Right atrium auricular region (tissue), 2 donors: ENCODE measurements at regions not wholly inside any gene's neighbourhood (a gene's known extent, or its start where the extent isn't known, plus 50 kb on each side); places are given as distances from the start of the nearest gene placed in this dataset.

Source experiments
- DNase-seq: peaks from one replicate; pipeline ENCODE4 v3.0.0-alpha.2; 2019; ENCODE audit warnings: low spot score
- H3K27ac ChIP-seq, 2 donors: fragments of 200-600 bp; sonication (generic); 1 replicate in 1 of 2; 2 replicates in 1 of 2; pipeline ENCODE4 v1.5.1; 2016 to 2019
- H3K27me3 ChIP-seq, 2 donors: fragments of 200-600 bp; sonication (generic); one replicate each; pipeline versions ENCODE4 v1.5.1 to v1.6.0; 2017 to 2019
- H3K36me3 ChIP-seq: fragments of 200-600 bp; sonication (generic); one replicate; pipeline ENCODE4 v1.5.1; 2016
- H3K4me1 ChIP-seq, 2 donors: fragments of 200-600 bp; sonication (generic); one replicate each; pipeline versions ENCODE4 v1.5.1 to v1.6.0; 2017 to 2019
- H3K4me3 ChIP-seq, 2 donors: fragments of 200-600 bp; sonication (generic); 1 replicate in 1 of 2; 2 replicates in 1 of 2; pipeline ENCODE4 v1.5.1; 2017 to 2019; ENCODE audit warnings: mild to moderate bottlenecking in 1 of 2, moderate library complexity in 1 of 2
- H3K9me3 ChIP-seq, 2 donors: fragments of 200-600 bp; sonication (generic); one replicate each; pipeline ENCODE4 v1.5.1; 2019
- TF ChIP-seq, protein P1 (sequence below), 2 donors: fragments of 200-600 bp; sonication (generic); IDR thresholded peaks; one replicate each; pipeline ENCODE4 v1.5.1; 2019; ENCODE audit warnings: antibody characterized with exemption in 2 of 2

DNA sequence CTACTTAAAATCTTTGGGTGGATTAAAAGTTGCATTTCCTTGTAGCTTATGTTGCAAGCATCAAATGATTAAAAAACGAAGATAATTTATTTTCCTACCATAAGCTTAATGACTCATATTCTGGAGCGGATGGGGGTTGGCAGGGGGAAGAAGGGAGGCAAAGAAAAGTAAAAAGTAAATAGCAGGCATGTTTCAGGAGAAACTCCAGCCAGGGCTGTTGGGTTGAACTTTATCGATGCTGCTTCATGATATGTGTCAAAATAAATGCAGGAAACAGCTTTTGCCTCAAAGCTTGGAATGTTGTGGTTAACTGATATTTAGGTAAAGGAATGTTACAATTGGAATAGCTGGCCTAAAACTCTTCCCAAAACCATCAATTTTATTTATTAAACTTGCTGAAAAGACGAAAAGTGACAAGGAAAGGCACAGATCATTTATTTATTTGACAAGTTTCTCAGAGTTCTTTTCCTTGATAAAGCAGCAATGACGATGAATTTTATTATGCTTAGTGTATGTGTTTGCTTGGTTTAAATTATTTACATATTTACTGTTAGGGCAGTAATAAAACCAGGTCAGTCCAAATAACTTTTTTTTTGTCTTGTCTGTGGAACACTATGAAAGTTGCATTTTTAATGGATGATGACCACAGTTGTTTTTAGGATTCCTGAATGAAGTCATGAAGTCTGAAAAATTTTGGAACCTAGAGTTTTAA, 177.9 kb downstream of the PCSK1 start:
- Histone ChIP-seq H3K4me1 (peaks cover 0 to 19% of the 10 kb centered on the region in 2 donors), H3K4me3 (no peak overlapping the region), H3K27ac (peak overlapping the region; percentile 31 to 54), H3K9me3 (no peaks in the 10 kb centered on the region), H3K27me3 (no peaks in the 10 kb centered on the region), H3K36me3 (no peaks in the 10 kb centered on the region)
- TF ChIP-seq, protein P1, sequence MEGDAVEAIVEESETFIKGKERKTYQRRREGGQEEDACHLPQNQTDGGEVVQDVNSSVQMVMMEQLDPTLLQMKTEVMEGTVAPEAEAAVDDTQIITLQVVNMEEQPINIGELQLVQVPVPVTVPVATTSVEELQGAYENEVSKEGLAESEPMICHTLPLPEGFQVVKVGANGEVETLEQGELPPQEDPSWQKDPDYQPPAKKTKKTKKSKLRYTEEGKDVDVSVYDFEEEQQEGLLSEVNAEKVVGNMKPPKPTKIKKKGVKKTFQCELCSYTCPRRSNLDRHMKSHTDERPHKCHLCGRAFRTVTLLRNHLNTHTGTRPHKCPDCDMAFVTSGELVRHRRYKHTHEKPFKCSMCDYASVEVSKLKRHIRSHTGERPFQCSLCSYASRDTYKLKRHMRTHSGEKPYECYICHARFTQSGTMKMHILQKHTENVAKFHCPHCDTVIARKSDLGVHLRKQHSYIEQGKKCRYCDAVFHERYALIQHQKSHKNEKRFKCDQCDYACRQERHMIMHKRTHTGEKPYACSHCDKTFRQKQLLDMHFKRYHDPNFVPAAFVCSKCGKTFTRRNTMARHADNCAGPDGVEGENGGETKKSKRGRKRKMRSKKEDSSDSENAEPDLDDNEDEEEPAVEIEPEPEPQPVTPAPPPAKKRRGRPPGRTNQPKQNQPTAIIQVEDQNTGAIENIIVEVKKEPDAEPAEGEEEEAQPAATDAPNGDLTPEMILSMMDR (IDR thresholded peaks at IDR 0.05): no peak
- no peak for DNase-seq

DNA sequence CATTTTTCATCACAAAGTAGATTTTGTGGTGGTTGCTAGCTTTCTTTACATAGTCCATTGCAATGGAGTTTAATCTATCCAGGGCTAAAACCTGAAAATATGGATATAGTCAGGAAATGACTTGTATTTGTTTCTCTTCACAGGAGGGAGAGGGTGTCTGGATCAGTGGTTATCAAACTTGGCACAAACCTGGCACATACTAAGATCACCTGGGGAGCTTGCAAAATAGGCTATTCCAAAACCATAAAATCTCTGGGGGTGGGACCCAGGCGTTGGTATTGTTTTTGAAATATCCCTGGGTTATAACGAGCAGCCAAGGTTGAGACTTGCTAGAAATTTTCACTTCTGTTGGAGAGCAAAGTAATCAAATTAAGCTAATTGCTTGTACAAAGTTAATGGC, 179.9 kb downstream of the PCSK1 start:
- H3K4me1 ChIP-seq: peaks cover 0 to 5% of the 10 kb centered on the region in 2 donors
- H3K4me3 ChIP-seq: no peak overlapping the region
- H3K9me3 ChIP-seq: no peaks in the 10 kb centered on the region
- no peaks in the 10 kb centered on the region for H3K36me3 ChIP-seq
- H3K27ac ChIP-seq: no peak overlapping the region
- no peaks in the 10 kb centered on the region for H3K27me3 ChIP-seq
- no peak for DNase-seq
- TF ChIP-seq, protein P1 (IDR thresholded peaks at IDR 0.05): no peak

DNA sequence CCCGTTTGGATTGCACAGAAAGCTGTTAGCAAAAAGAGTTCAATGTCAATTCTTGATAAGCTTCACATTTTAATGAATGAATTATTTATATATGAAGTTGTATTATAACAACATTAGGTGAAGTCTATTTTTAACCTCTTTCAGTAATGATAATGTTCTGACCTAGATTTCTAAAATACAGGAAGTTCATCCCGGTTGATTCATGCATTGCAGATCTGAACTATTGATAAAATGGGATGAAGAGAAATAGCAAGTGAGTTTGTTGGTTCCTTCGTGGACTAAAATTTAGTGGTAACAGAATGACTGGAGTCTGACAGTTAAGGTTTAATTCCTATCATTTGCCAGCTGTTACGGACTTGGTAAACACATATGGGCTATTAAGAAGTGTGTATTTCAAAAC, 180.5 kb downstream of the PCSK1 start:
- TF ChIP-seq, protein P1 (IDR thresholded peaks at IDR 0.05): no peak
- H3K9me3 ChIP-seq: no peaks in the 10 kb centered on the region
- no peak for DNase-seq
- no peak overlapping the region for H3K4me3 ChIP-seq
- peaks cover 0 to 10% of the 10 kb centered on the region in 2 donors for H3K4me1 ChIP-seq
- no peaks in the 10 kb centered on the region for H3K36me3 ChIP-seq
- no peak overlapping the region for H3K27ac ChIP-seq
- no peaks in the 10 kb centered on the region for H3K27me3 ChIP-seq

DNA sequence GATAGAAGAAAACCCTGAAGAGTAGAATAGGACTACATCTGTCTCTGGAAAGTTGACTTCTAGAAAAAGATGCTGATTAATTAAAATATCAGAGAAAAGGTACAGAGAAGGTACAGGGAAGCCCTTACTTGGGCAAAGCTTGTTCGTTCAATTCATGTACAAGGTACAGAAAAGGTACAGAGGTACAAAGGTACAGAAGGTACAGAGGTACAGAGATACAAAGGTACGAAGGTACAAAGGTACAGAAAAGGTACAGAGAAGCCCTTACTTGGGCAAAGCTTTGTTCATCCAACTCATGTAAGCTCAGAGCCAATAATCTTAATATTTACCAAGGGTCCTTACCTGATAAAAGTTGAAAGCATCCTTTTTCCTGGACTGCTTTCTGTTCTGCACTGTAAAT, 182.3 kb downstream of the PCSK1 start:
- H3K4me1 ChIP-seq: peaks cover 0 to 25% of the 10 kb centered on the region in 2 donors

DNA sequence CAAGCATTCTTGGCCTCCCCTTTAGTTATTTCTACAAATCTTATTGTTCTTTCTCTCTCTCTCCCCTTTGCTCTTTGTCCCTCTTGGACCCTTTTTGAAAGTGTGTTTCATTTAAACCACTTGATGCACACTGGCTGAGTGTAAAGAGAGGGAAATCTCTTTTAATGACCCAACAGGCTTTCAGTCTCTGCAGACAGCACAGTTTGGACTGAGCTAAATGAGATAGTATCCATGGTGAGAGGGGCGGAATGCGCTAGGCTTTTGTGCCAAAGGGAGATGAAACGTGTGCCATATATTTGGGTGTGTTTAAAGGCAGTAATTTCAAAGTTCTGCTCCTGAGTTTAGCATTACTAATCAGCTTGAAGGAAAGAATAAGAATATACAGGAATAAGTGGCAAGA, 184.9 kb downstream of the PCSK1 start:
- Histone ChIP-seq H3K27ac (peak overlapping the region; percentile 66 to 86), H3K36me3 (no peaks in the 10 kb centered on the region), H3K27me3 (no peaks in the 10 kb centered on the region), H3K4me1 (peaks cover 0 to 32% of the 10 kb centered on the region in 2 donors), H3K4me3 (no peak overlapping the region), H3K9me3 (no peaks in the 10 kb centered on the region)
- TF ChIP-seq, protein P1 (IDR thresholded peaks at IDR 0.05): no peak
- no peak for DNase-seq

More for the DNA sequence above, 182.3 kb downstream of the PCSK1 start:
- H3K27ac ChIP-seq: no peak overlapping the region
- DNase-seq: no peak
- no peak overlapping the region for H3K4me3 ChIP-seq
- H3K27me3 ChIP-seq: no peaks in the 10 kb centered on the region
- TF ChIP-seq, protein P1 (IDR thresholded peaks at IDR 0.05): no peak
- no peaks in the 10 kb centered on the region for H3K36me3 ChIP-seq
- no peaks in the 10 kb centered on the region for H3K9me3 ChIP-seq

DNA sequence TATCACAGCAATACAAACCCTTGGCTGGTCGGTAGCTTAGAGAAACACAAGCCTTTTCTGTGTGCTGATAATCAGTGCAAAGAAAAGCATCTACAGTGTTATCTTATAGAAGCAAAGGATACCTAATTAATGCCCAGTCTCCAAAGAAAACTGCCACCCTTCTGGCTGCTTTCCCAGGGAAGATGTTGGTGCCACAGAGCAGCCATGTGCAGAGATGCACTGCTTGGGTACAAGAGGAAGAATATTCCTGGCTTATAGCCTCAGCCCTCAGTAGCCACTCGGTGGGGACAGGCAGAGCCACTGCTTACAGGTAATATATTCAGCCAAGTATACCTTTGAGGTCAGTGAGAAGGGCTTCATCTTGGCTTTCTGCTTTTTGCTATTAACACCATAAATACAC, 185.3 kb downstream of the PCSK1 start:
- Histone ChIP-seq H3K36me3 (no peaks in the 10 kb centered on the region), H3K4me1 (peaks cover 0 to 32% of the 10 kb centered on the region in 2 donors), H3K27me3 (no peaks in the 10 kb centered on the region), H3K27ac (peak overlapping the region; percentile 66 to 86), H3K4me3 (no peak overlapping the region), H3K9me3 (no peaks in the 10 kb centered on the region)
- TF ChIP-seq, protein P1 (IDR thresholded peaks at IDR 0.05): no peak
- DNase-seq: no peak
